ENCODE measurements at regions not wholly inside any gene's neighbourhood (a gene's known extent, or its start where the extent isn't known, plus 50 kb on each side); places are given as distances from the start of the nearest gene placed in this dataset.

DNA sequence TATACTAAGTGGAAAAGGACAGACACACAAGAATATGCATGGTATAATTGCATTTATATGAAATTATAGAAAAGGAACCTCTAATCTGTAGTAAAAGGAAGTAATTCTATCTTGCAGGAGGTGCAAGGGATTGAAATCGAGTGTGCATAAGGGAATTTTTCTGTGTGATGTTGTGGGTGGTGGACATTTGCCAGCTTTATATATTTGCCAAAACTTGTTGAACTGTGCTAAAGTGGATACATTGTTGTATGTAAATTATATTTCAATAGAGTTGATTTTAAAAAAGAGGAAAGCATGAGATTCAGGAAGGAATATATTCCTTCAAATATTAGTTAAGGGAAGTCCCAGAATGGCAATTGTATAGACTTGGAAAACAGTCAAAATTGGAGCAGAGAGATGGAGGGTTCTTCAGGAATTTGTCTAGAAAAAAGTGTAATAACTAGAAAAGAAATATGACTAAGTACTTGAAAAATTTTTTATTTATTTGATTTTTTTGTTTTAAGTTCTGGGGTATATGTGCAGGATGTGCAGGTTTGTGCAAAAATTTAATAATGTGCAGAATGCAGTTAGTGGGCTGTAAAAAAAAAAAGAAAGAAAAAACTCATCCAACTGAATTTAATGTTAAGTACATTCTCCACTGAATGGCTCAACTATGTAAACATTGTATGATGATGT lies 96.1 kb downstream of the ARL4A start:
- TF ChIP-seq, protein P1, sequence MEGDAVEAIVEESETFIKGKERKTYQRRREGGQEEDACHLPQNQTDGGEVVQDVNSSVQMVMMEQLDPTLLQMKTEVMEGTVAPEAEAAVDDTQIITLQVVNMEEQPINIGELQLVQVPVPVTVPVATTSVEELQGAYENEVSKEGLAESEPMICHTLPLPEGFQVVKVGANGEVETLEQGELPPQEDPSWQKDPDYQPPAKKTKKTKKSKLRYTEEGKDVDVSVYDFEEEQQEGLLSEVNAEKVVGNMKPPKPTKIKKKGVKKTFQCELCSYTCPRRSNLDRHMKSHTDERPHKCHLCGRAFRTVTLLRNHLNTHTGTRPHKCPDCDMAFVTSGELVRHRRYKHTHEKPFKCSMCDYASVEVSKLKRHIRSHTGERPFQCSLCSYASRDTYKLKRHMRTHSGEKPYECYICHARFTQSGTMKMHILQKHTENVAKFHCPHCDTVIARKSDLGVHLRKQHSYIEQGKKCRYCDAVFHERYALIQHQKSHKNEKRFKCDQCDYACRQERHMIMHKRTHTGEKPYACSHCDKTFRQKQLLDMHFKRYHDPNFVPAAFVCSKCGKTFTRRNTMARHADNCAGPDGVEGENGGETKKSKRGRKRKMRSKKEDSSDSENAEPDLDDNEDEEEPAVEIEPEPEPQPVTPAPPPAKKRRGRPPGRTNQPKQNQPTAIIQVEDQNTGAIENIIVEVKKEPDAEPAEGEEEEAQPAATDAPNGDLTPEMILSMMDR (IDR thresholded peaks at IDR 0.05): no peak
- no peak for TF ChIP-seq EZH2 (IDR thresholded peaks at IDR 0.05; ENCODE audit: borderline replicate concordance, insufficient read depth, low read depth, low read length, poor library complexity, severe bottlenecking)
